NCI-H2081 (cell line): ENCODE measurements at regions not wholly inside any gene's neighbourhood (a gene's known extent, or its start where the extent isn't known, plus 50 kb on each side); places are given as distances from the start of the nearest gene placed in this dataset.
"Not testable (repeated sequence)": the region's sequence is repeated elsewhere in the genome, so short reads cannot be mapped to it uniquely, and the experiment has no call there.

Experiments
- DNase-seq, 2 experiments: peaks; one replicate each; lab custom pipeline; 2025; lab: John Stamatoyannopoulos, UW

DNA sequence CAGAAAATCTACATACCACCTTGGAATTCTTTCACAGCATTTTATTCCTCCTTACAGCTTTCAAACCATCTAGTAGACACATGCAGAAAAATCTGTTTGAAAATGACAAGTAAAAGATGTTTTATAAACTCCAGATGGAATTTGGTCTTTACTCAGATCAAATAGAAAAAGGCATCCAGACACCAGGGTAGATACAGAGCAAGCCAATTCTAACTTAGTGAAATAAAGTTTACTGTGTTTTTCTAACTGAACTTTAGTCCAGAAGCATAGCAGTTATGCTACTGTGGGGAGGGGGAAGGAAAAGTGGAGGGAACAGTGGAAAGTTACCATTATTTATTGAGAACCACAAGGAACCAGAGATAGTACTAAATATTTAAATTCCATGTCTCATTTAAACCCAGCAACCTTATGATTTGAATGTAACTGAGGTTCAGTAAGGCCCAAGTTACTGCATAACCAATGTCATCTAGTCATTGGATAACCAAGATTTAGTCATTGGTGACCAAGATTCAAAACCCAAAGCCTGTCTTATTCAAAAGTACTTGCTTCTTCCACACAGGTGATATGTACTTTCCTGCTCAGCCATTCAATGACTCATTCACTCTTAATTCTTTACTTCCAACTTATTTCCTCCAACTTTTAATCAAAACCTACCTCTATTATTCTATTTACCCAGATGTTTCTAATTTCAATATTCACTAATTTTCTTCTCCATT lies 57.7 kb downstream of the RAD51AP2 start:
- DNase-seq, result no peak

DNA sequence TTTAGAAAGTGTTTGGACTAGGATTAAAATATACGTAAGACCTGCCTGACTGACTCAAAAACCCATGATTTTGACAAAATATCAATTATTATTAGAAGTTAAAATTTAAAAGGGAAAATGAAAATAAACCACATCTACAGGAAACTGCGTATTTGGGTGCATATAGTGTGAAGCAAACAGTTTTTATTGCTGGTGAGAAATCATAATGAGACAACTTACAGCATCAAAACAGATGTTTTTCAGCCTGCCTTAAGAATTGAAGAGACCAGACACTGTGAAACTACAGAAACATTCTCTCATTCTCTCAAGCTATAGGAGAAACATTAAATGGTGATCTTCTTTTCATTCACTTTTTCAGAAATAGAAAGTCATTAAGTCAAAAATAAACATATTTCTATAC lies 62.9 kb downstream of the RAD51AP2 start:
- no peak for DNase-seq

DNA sequence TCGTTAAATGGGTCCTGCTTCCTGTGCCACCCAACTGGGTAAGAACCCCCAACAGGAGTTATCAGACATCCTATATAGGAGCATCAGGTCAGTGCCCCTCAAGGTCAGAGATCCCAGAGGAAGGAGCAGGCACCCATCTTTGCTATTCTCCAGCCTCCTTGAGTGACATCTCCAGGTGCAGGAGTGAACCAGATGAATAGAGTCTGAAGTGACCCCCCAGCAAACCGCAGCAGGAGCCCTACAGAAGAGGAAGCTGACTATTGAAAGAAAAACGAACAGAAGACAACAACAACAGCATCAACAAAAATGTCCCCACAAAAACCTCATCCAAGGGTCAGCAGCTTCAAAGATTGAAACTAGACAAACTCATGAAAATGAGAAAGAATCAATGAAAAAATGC lies 72.0 kb downstream of the RAD51AP2 start:
- not testable (repeated sequence) for DNase-seq

DNA sequence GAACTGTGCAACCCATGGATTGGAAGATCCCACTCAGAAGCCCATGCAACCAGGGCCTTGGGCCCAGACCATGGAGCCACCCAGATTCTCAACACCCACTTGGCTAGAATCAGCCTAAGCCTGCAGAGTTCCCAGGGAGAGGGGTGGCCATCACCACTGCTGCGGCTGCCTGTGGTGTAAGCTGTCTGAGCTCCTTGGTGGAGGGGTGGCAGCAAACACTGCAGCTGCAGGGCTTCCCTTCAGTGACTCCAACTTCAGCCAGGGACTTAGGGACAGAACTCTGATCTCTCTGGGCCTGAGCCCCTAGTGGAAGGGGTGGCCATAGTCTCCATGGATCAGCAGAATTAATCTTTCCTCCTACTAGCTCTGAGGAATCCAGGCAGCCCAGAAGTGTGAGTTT lies 72.5 kb downstream of the RAD51AP2 start:
- no peak for DNase-seq

DNA sequence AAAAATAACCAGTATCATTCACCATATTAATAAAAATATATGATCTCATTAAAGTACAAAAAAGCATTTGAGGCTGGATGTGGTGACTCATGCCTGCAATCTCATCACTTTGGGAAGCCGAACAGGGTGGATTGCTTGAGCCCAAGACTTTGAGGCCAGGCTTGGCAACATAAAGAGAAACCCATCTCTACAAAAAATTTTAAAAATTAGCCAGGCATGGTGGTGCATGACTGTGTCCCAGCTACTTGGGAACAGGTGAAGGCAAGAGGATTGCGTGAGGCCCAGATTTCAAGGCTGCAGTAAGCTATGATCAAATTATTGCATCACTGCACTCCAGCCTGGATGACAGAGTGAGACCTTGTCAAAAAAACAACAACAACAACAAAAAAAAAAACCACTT lies 75.9 kb downstream of the RAD51AP2 start:
- no peak for DNase-seq

DNA sequence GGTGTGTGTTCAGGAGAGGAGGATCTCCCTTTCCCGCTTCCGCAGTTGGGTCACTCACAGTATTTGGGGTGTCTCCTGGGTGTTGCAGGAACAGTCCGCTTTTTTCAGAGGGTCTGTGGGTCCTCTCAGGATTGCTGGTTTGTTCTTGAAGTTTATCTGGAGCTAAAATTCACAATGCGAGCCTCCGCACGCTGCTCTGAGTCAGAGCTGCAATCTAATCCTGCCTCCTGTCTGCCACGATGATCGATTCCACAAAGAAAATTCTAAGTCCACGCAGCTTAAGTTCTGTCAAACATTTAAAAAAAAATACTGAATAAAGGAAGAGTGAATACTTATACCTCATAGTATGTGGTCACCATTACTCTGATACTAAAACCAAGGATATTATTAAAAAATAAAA lies 76.5 kb downstream of the RAD51AP2 start:
- DNase-seq, result no peak

DNA sequence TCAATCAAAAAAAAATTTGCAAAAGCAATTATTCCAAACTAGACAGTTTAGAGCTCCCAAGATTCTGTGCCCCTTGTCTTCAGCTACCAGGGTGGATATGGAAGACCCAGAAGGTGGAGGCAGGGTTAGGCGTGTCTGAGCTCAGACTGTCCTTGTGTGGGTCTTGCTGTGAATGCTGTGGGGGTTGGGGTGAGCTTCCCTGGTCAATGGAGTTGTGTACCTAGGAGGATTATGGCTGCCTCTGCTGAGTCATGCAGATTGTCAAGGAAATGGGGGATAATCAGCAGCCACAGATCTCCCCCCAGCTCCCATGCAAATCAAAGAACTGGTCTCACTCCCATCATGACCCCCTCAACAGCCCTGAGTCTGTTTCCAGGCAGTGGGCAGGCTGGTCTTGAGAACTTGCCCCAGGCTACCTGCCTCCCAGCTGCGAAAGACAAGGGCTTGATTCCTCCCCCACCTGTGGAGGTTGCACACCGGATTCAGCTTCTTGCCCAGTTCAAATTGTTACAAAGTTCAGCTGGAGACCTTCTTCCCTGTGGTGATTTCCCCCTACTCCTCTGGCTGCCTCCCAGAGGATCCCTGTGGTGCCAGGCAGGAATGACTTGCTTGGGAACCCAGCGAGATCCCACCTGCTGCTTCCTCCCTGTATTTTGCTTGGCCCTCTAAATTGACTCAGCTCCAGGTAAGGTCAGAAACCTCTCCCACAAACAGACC lies 77.0 kb downstream of the RAD51AP2 start:
- DNase-seq, result no peak

DNA sequence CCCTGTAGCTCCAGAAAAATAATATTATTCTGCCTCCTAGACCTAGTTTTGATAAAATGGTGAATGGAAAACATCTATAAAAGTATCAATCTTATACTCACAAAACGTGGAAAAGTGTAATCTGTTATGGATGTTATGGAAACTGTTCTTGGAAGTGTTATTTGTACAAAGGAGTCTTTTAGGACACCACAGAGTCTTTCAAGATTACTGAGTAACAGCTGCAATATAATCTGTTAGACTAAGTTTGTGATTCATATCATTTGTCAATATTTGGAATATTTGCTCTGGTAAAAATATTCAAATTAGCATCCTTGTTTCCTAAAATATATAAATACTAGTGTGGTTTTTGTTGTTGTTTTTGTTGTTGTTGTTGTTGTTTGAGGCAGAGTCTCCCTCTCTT lies 87.9 kb downstream of the RAD51AP2 start:
- no peak for DNase-seq

DNA sequence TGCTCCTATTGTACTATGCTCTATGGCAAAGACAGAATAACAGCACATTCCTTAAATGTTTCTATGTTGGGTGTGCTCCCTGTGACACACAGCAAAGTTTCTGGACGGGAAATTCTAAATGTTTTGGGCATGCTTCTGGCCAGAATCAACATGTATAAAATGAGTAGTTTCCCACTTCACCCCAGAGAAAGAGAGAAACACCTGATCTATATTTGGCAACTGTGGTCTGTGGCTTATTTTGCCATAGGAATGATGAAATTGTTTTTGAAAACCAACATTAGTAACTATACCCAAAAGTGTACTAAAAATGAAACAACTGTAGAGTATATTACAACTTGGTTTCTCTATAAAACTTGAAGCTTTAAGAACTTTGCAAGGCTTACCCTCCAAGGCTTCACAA lies 89.1 kb downstream of the RAD51AP2 start:
- DNase-seq, result no peak

DNA sequence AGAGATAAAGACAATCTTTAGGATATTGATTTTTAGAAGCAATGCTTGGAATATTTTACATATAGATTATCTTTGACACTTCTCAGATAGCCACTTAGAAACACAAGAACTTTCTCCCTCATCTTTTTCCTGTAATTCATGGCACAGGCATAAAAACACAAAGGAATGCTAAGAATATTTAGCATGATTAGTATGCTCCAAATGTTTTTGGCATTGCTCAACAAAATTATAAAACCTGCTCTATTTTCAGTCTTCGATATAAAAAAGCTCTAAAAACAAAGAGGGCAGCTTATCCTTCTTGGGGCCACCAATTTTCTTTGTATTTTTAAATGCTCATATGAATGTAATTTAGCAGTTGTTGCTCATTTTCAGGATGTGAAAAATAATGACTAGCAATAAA lies 90.8 kb downstream of the RAD51AP2 start:
- DNase-seq, result no peak

DNA sequence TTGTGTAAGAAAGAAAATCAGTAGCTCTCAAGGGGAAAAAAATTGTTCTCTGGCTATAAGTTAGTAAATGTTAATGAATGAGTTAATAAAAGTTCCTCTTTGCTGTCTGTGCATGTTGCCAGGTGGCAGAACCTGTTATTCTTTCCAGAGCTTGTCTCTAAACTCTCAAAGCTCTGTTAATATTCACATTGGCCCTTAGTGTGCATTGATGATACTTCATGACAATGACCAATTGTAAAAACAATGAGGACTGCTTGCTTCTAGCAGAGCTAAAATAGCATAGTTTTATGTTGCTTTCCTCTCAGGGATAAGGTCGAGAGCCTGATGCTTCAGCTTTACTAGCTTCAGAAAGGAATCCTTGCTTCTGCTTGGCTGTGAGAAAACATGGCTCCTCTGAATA lies 91.5 kb downstream of the RAD51AP2 start:
- DNase-seq, result no peak

DNA sequence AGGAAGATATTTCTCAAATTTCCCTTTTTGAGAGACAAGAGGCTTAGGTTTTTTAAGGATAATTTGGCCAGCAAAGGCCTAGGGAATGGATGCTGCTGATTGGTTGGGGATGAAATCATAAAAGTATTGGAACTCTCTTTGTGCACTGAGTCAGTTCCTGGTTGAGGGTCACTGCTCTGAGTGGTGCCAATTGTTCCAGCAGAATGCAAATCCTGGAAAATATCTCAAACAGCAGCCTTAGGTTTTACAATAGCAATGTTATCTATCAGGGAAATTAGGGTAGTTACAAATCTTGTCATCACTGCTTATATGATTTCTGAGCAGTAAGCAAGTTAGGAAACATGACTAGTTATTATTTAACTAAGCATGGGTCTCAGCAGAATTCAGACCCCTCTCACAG lies 96.2 kb downstream of the RAD51AP2 start:
- no peak for DNase-seq

DNA sequence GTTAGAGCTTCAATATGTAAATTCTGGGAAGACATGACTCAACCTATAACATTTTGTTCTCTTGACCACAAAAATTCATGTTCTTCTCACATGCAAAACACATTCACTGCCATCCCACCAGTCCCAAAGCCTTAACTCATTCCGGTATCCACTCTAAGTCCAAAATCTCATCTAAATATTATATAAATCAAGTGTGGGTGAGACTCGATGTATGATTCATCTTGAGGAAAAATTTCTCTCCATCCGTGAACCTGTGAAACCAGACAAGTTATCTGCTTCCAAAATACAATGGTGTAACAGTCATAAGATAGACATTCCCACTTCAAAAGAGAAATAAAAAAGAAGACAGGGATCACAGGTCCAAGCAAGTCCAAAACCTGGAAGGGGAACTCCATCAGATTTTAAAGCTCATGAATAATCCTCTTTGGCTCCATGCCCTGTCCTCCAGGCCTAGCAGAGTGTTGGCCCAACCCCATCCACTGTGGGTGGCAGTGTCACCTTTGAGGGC lies 101.3 kb downstream of the RAD51AP2 start:
- DNase-seq, result no peak

DNA sequence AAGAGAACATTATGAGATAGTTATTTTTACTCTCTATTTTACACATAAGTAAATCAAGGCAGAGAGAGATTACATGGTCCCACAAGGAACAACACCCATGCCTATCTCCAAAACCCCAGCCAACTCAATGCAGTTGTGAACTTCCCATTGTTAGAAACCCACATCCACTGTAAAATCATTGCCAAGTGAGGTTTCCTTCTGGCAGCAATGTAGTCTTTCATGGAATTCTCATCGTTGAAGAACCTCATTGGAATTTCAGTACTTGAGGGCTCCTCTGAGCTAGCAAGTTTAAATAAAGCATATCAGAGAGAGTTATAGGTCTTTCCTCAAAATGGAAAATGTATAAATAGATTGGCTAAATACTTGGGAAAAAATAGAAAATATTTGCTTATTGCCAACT lies 105.2 kb downstream of the RAD51AP2 start:
- no peak for DNase-seq

DNA sequence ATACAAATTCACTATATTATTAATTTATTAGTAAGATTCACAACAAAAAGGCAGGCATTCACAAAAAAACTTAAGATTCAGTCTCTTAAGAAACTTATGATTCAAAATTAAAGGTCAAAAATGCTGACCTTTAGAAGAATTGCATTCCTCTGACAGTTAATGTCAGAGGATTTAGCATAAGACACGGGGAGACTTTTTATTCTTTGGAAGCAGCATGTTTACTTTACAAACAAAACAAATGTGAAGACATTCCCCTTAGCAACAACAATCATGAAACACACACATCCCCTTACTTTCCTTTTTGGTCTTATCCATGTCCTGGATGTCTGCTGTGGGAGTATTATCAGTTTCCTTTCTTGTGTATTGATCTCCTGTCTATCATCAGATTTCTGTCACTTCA lies 117.1 kb downstream of the RAD51AP2 start:
- DNase-seq, result no peak

DNA sequence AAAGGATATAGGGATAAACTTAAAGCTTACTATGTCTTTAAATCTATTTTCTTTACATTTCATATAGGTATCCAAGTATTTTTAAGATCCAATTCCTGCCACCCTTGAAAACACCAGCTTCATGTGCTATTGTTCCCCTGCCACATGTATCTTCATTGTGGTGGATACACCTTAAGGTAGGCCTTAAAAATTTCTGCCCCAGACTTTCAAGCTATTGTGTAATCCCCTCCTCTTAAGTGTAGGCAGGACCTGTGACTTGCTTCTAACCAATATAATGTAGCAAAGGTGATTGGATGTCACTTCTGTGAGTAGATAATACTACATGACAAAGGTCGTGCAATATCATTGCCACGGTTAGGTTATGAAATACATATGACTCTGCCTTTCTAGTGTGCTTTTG lies 119.5 kb downstream of the RAD51AP2 start:
- no peak for DNase-seq

DNA sequence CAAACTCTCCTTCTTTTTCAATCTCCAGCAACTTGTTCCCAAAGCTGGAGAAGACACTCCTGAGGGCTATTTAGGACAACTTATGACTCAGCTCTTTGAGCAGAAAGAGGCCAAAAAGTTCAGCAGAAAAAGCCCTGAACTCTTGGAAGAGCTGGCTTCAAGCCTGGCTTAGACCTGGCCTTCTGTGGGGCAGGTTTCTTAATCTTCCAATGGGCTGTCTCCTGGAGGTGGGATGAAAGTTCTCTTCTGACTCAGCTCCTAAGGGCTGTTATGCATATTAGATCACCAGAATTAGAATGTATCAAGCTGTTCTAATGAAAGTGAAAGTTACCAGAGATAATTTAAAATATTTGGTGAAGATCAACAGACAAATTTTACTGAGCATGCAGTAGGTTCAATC lies 129.4 kb downstream of the RAD51AP2 start:
- DNase-seq, result no peak

DNA sequence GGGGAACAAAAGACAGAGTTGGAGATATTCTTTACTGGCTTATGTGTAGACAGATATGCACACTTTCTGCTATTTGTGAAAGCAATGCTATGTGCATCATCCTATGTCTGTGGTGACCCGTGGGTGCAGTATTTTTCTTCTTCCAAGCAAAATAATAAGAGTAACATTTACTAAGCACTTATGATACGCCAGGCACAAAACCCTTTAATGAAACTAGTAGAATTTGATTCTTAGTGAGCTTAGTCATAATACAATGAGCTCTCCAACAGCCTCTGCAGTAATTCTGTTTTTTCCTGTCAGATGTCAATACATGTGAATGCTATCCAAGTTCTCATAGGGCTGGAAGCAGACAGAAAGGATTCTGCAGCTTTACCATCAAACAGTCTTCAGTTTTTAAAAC lies 130.6 kb downstream of the RAD51AP2 start:
- DNase-seq, result no peak

DNA sequence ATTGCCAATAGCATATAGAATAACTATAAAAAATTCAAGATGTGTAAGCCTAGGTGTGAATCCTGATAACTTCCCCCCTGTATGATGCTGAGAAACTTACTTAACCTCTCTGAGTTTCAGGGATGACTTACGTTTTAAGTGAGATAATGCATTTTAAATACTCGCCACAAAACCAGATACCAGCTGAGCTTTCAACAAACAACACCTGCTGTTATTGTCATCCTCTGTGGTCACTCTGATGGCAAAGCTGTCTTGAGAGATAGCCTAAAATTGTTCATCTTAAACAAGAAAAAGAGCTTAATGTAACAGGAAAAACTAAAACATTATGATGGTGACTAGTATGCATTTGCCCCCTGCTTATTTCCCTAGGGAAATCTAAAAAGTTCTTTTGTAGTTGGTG lies 131.5 kb downstream of the RAD51AP2 start:
- no peak for DNase-seq

DNA sequence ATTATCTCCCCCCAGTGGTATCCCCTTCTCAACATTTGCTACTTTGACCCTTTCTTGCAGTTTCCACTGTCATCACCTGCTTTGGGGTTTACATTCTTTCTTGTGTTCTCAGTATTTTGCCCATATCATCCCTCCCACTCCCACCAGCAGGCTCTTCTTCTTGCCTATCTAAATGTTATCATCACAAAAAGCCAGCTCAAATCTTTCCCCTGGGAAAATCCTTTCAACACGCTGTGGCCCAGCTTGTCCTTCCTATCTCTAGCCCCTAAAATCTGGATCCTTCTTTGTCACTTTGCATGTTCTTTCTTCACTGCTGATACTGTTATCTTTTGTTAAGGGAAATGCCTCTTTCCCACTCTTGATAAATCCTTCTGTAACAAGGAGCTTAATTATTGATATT lies 138.2 kb downstream of the RAD51AP2 start:
- DNase-seq, result no peak

DNA sequence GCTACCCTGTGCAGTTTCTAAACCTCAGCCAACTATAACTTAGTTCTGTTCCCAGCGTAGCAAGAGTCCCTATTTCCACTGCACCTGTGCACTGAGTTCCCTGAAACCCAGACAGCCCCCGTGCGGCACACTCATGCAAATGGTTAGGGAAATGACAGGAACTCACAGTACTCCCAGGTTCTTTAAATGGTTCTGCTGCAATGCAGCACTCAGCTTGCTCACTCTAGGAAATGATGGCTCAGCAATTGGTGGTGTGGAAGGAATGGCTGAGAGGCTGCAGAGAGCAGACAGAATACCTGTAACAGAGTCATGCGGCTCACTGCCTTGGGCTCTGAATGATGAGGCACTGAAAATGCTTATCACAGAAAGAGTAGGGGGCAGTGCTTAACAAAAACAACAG lies 143.0 kb downstream of the RAD51AP2 start:
- no peak for DNase-seq

DNA sequence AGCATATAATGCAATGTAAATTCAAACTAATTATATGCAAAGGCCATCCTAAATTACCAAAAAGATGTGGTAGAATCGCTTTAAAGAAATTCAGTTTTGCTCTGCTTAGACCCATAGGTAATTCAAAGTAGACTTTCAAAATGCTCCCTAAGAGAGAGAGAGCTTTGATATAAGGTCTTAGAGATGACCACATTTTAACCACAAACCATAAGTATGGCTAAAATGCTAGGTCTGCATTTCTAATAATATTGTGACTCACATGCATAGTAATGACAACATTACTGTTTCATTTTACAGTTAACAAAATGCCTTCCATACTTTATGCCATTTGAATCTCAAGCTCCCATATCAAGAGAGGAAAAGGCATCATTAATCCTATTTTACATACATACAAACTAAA lies 144.5 kb downstream of the RAD51AP2 start:
- no peak for DNase-seq

DNA sequence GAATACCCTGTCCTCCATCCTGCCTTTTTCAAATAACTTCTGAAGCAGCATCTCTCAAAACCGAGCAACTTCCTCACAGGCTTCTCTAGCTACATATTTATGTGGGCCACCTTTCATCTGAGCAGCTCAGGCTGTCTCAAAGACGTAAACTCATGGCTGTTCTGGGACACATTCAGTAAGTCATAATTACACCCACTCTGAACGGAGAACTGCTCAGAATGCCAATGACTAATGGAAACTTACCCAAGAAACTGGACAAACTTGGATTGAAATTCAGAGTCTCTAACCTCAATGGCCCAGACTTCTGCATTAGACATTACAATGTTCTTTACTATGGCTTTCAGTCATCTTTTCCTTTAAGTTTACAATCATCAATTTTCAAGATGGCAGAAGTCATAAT lies 145.2 kb downstream of the RAD51AP2 start:
- no peak for DNase-seq

DNA sequence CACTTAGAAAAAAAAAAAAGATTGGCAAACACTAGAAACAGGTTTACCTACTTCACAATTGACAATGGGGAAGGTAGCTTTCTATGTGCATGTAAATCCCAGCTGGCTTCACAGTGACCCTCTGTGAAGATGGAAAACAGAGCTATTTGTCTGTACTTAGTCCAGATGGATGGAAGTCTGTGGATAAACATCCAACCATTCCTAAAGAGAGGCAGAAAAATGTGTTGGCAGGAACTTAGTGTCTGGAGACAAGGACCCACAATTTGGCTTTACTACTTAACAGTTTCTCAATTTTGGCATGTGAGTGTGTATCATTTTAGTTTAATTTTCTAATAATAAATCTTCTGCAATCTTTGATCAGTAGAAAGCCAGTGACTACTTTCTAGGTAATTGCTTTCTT lies 154.4 kb downstream of the RAD51AP2 start:
- DNase-seq, result no peak
